Effector memory CD8-positive, alpha-beta T cell (primary cell): ENCODE measurements at regions not wholly inside any gene's neighbourhood (a gene's known extent, or its start where the extent isn't known, plus 50 kb on each side); places are given as distances from the start of the nearest gene placed in this dataset.
"Not testable (repeated sequence)": the region's sequence is repeated elsewhere in the genome, so short reads cannot be mapped to it uniquely, and the experiment has no call there.

Experiments
- ATAC-seq: fragments of 150-1000 bp; cut with Tn5 transposase; replicated peaks from 2 replicates; pipeline ENCODE4 v1.10.0; 2021; ENCODE audit warnings: mild to moderate bottlenecking, moderate library complexity
- DNase-seq, 3 experiments: peaks; one replicate each; pipeline ENCODE4 v3.0.0; 2021
- H3K27ac Mint-ChIP-seq, 2 donors: one replicate each; pipeline ENCODE4 v1.8.0; 2022; ENCODE audit warnings: mild to moderate bottlenecking in 2 of 2, mixed read lengths in 2 of 2, moderate library complexity in 2 of 2
- H3K27me3 Mint-ChIP-seq, 2 donors: one replicate each; pipeline ENCODE4 v1.8.0; 2022; ENCODE audit warnings: mixed read lengths in 2 of 2
- H3K36me3 Mint-ChIP-seq: one replicate; pipeline ENCODE4 v1.8.0; 2022; ENCODE audit warnings: mild to moderate bottlenecking, moderate library complexity, mixed read lengths; ENCODE audit not compliant: insufficient read depth
- H3K4me1 Mint-ChIP-seq, 2 donors: one replicate each; pipeline ENCODE4 v1.8.0; 2022; ENCODE audit warnings: low read depth in 2 of 2, mixed read lengths in 2 of 2
- H3K4me3 Mint-ChIP-seq, 2 donors: one replicate each; pipeline ENCODE4 v1.8.0; 2022; ENCODE audit warnings: mild to moderate bottlenecking in 2 of 2, mixed read lengths in 2 of 2, moderate library complexity in 2 of 2
- H3K9me3 Mint-ChIP-seq, 2 donors: one replicate each; pipeline ENCODE4 v1.8.0; 2022; ENCODE audit warnings: mixed read lengths in 2 of 2

GRCh38 chr12:16849473-16849872 lies 243.5 kb upstream of the LMO3 start:
- H3K4me3 Mint-ChIP-seq: no peak overlapping the region
- no peak overlapping the region for H3K27ac Mint-ChIP-seq
- no peak for ATAC-seq
- no peaks in the 10 kb centered on the region for H3K36me3 Mint-ChIP-seq
- no peak for DNase-seq
- H3K4me1 Mint-ChIP-seq: no peaks in the 10 kb centered on the region
- H3K27me3 Mint-ChIP-seq: no peaks in the 10 kb centered on the region
- H3K9me3 Mint-ChIP-seq: no peaks in the 10 kb centered on the region

GRCh38 chr12:16844875-16845274 lies 238.9 kb upstream of the LMO3 start:
- Mint-ChIP-seq H3K4me3 (no peak overlapping the region), H3K27ac (no peak overlapping the region), H3K36me3 (no peaks in the 10 kb centered on the region), H3K27me3 (no peaks in the 10 kb centered on the region), H3K9me3 (peaks cover 0 to 5% of the 10 kb centered on the region in 2 donors), H3K4me1 (no peaks in the 10 kb centered on the region)
- DNase-seq (no peak), ATAC-seq (no peak)

GRCh38 chr12:16833376-16834015 lies 227.5 kb upstream of the LMO3 start:
- ATAC-seq (no peak), DNase-seq (no peak)
- Mint-ChIP-seq H3K27me3 (no peaks in the 10 kb centered on the region), H3K4me3 (no peak overlapping the region), H3K36me3 (no peaks in the 10 kb centered on the region), H3K4me1 (no peaks in the 10 kb centered on the region), H3K9me3 (peaks cover 12 to 37% of the 10 kb centered on the region in 2 donors), H3K27ac (no peak overlapping the region)

GRCh38 chr12:16828891-16829290 lies 222.9 kb upstream of the LMO3 start:
- no peak overlapping the region for H3K4me3 Mint-ChIP-seq
- H3K27me3 Mint-ChIP-seq: no peaks in the 10 kb centered on the region
- H3K9me3 Mint-ChIP-seq: peaks cover 13 to 17% of the 10 kb centered on the region in 2 donors

GRCh38 chr12:16807731-16808130 lies 201.8 kb upstream of the LMO3 start:
- no peaks in the 10 kb centered on the region for H3K36me3 Mint-ChIP-seq
- no peaks in the 10 kb centered on the region for H3K4me1 Mint-ChIP-seq
- H3K4me3 Mint-ChIP-seq: no peak overlapping the region
- ATAC-seq (no peak), DNase-seq (no peak)
- no peaks in the 10 kb centered on the region for H3K27me3 Mint-ChIP-seq
- H3K9me3 Mint-ChIP-seq: peaks cover 12 to 14% of the 10 kb centered on the region in 2 donors
- no peak overlapping the region for H3K27ac Mint-ChIP-seq

More at GRCh38 chr12:16828891-16829290, 222.9 kb upstream of the LMO3 start:
- no peak overlapping the region for H3K27ac Mint-ChIP-seq
- ATAC-seq (no peak), DNase-seq (no peak)
- H3K36me3 Mint-ChIP-seq: no peaks in the 10 kb centered on the region
- H3K4me1 Mint-ChIP-seq: no peaks in the 10 kb centered on the region

- Mint-ChIP-seq H3K9me3 (peaks cover 9 to 17% of the 10 kb centered on the region in 2 donors), H3K4me3 (no peak overlapping the region), H3K27ac (no peak overlapping the region), H3K4me1 (no peaks in the 10 kb centered on the region), H3K27me3 (no peaks in the 10 kb centered on the region), H3K36me3 (no peaks in the 10 kb centered on the region)
- no peak for ATAC-seq
- no peak for DNase-seq
These were observed 190.2 kb upstream of the LMO3 start for GRCh38 chr12:16796168-16796567.

GRCh38 chr12:16789204-16789790 lies 183.3 kb upstream of the LMO3 start:
- Mint-ChIP-seq H3K9me3 (peaks cover 7 to 14% of the 10 kb centered on the region in 2 donors), H3K4me1 (no peaks in the 10 kb centered on the region), H3K27ac (no peak overlapping the region), H3K4me3 (no peak overlapping the region), H3K36me3 (no peaks in the 10 kb centered on the region), H3K27me3 (no peaks in the 10 kb centered on the region)
- no peak for ATAC-seq
- DNase-seq: no peak

GRCh38 chr12:16788506-16789203 lies 182.7 kb upstream of the LMO3 start:
- H3K4me3 Mint-ChIP-seq: no peak overlapping the region
- no peaks in the 10 kb centered on the region for H3K27me3 Mint-ChIP-seq
- H3K36me3 Mint-ChIP-seq: no peaks in the 10 kb centered on the region
- H3K9me3 Mint-ChIP-seq: peaks cover 7 to 14% of the 10 kb centered on the region in 2 donors
- no peaks in the 10 kb centered on the region for H3K4me1 Mint-ChIP-seq
- no peak for ATAC-seq
- no peak for DNase-seq
- H3K27ac Mint-ChIP-seq: no peak overlapping the region

GRCh38 chr12:16785953-16786352 lies 180.0 kb upstream of the LMO3 start:
- Mint-ChIP-seq H3K27me3 (no peaks in the 10 kb centered on the region), H3K36me3 (no peaks in the 10 kb centered on the region), H3K9me3 (peaks cover 3 to 5% of the 10 kb centered on the region in 2 donors), H3K4me3 (no peak overlapping the region), H3K27ac (no peak overlapping the region), H3K4me1 (no peaks in the 10 kb centered on the region)
- ATAC-seq: no peak
- DNase-seq: no peak

- H3K4me1 Mint-ChIP-seq: no peaks in the 10 kb centered on the region
- no peaks in the 10 kb centered on the region for H3K36me3 Mint-ChIP-seq
- no peak overlapping the region for H3K27ac Mint-ChIP-seq
- H3K4me3 Mint-ChIP-seq: no peak overlapping the region
- DNase-seq: no peak
- peaks cover 3 to 6% of the 10 kb centered on the region in 2 donors for H3K9me3 Mint-ChIP-seq
- no peak for ATAC-seq
- no peaks in the 10 kb centered on the region for H3K27me3 Mint-ChIP-seq
These were observed 179.6 kb upstream of the LMO3 start for GRCh38 chr12:16785524-16785923.

- not testable (repeated sequence) for H3K27ac Mint-ChIP-seq, H3K36me3 Mint-ChIP-seq, H3K27me3 Mint-ChIP-seq, H3K4me1 Mint-ChIP-seq, H3K4me3 Mint-ChIP-seq, ATAC-seq, DNase-seq
- peaks cover 12 to 19% of the 10 kb centered on the region in 2 donors for H3K9me3 Mint-ChIP-seq
These were observed 163.2 kb upstream of the LMO3 start for GRCh38 chr12:16769129-16769528.

GRCh38 chr12:16766736-16767135 lies 160.8 kb upstream of the LMO3 start:
- ATAC-seq: no peak
- no peaks in the 10 kb centered on the region for H3K27me3 Mint-ChIP-seq
- H3K4me3 Mint-ChIP-seq: no peak overlapping the region
- H3K9me3 Mint-ChIP-seq: peaks cover 11 to 28% of the 10 kb centered on the region in 2 donors
- H3K27ac Mint-ChIP-seq: no peak overlapping the region
- H3K36me3 Mint-ChIP-seq: no peaks in the 10 kb centered on the region
- DNase-seq: no peak
- no peaks in the 10 kb centered on the region for H3K4me1 Mint-ChIP-seq

- ATAC-seq: no peak
- H3K4me3 Mint-ChIP-seq: no peak overlapping the region
- no peaks in the 10 kb centered on the region for H3K36me3 Mint-ChIP-seq
- peaks cover 11 to 15% of the 10 kb centered on the region in 2 donors for H3K9me3 Mint-ChIP-seq
- no peak overlapping the region for H3K27ac Mint-ChIP-seq
- no peaks in the 10 kb centered on the region for H3K27me3 Mint-ChIP-seq
- H3K4me1 Mint-ChIP-seq: no peaks in the 10 kb centered on the region
- no peak for DNase-seq
These were observed 157.9 kb upstream of the LMO3 start for GRCh38 chr12:16763901-16764300.
